A549 (cell line): ENCODE measurements at regions not wholly inside any gene's neighbourhood (a gene's known extent, or its start where the extent isn't known, plus 50 kb on each side); places are given as distances from the start of the nearest gene placed in this dataset.
A peak's percentile ranks its signal among the peaks of the same experiment; 100 is the strongest.

Source experiments
- ATAC-seq, 2 experiments: fragments of 200-7000 bp in 1 of 2; fragments of >200 bp in 1 of 2; cut with Nextera tagmentation in 1 of 2; cut with Tn5 transposase in 1 of 2; 3 replicates each; pipeline versions ENCODE4 v1.8.0 to v1.9.1; 2018 to 2020; ENCODE audit warnings: mild to moderate bottlenecking in 1 of 2, moderate library complexity in 1 of 2
- CTCF ChIA-PET: fragments of 300-600 bp; sonication (Branson Sonifier 250); formaldehyde crosslinking; extraction: SDS; loops from one replicate; lab custom pipeline; 2021; ENCODE audit warnings: antibody characterized with exemption, inconsistent platforms; lab: Yijun Ruan, JAX
- POLR2A ChIA-PET: fragments of 350-600 bp; formaldehyde crosslinking; extraction: SDS; loops from one replicate; lab custom pipeline; 2021; ENCODE audit warnings: antibody characterized with exemption, inconsistent platforms; lab: Yijun Ruan, JAX
- DNase-seq, 2 experiments: peaks; one replicate each; pipeline versions ENCODE4 v3.0.0 to v3.0.0-alpha.2; 2011 to 2016; ENCODE audit warnings: low read depth in 1 of 2, low spot score in 1 of 2
- FAIRE-seq: peaks from 2 replicates; lab custom pipeline; 2011; peaks lifted over from hg19 to GRCh38; lab: Jason Lieb, UNC
- H3K27ac ChIP-seq, 2 experiments: fragments of >200 bp; sonication (Bioruptor Twin); formaldehyde crosslinking; 3 replicates each; pipeline ENCODE4 v1.5.1; 2016 to 2017
- H3K4me1 ChIP-seq: fragments of >200 bp; sonication (Bioruptor Twin); formaldehyde crosslinking; 3 replicates; pipeline ENCODE4 v1.6.1; 2016
- H3K4me2 ChIP-seq: fragments of >200 bp; sonication (Bioruptor Twin); formaldehyde crosslinking; 3 replicates; pipeline ENCODE4 v1.6.1; 2016
- H3K4me3 ChIP-seq: fragments of >200 bp; sonication (Bioruptor Twin); formaldehyde crosslinking; 3 replicates; pipeline ENCODE4 v1.5.1; 2016
- H3K9me3 ChIP-seq: fragments of >200 bp; sonication (Bioruptor Twin); formaldehyde crosslinking; 3 replicates; pipeline ENCODE4 v1.6.1; 2016
- BCL3 ChIP-seq: fragments of >200 bp; sonication (Bioruptor Twin); formaldehyde crosslinking; IDR thresholded peaks from 3 replicates; pipeline ENCODE4 v1.6.1; 2016
- BHLHE40 ChIP-seq: IDR thresholded peaks from 2 replicates; pipeline ENCODE4 v1.6.1; 2012; ENCODE audit warnings: low read depth, low read length, inconsistent platforms
- CHD2 ChIP-seq: fragments of 150-350 bp; IDR thresholded peaks from 2 replicates; pipeline ENCODE4 v1.6.1; 2014; ENCODE audit warnings: low read length; ENCODE audit not compliant: partially characterized antibody
- EHF ChIP-seq: fragments of 250-450 bp; sonication (Bioruptor Pico); IDR thresholded peaks from 2 replicates; pipeline ENCODE4 v1.5.0; 2020; ENCODE audit warnings: mild to moderate bottlenecking
- EP300 ChIP-seq, 2 experiments: fragments of >200 bp; sonication (Bioruptor Twin); formaldehyde crosslinking; IDR thresholded peaks; 2 replicates in 1 of 2; 3 replicates in 1 of 2; pipeline ENCODE4 v1.6.1; 2016 to 2017
- HMGXB4 ChIP-seq: fragments of 250-450 bp; sonication (Bioruptor Pico); IDR thresholded peaks from 2 replicates; pipeline ENCODE4 v1.5.0; 2021; ENCODE audit warnings: mild to moderate bottlenecking, moderate library complexity, borderline replicate concordance
- HOXB5 ChIP-seq: fragments of 250-450 bp; sonication (Bioruptor Pico); IDR thresholded peaks from 2 replicates; pipeline ENCODE4 v1.5.0; 2020; ENCODE audit warnings: mild to moderate bottlenecking, moderate library complexity
- KDM1A ChIP-seq: fragments of 200-600 bp; sonication (generic); IDR thresholded peaks from 2 replicates; pipeline ENCODE4 v1.6.1; 2016; ENCODE audit warnings: low read depth, mild to moderate bottlenecking
- KDM5A ChIP-seq: fragments of 200-600 bp; sonication (generic); IDR thresholded peaks from 2 replicates; pipeline ENCODE4 v1.6.1; 2016; ENCODE audit warnings: antibody characterized with exemption, mild to moderate bottlenecking
- MAFK ChIP-seq: fragments of 450-650 bp; IDR thresholded peaks from 2 replicates; pipeline ENCODE4 v1.6.1; 2014; ENCODE audit not compliant: partially characterized antibody
- NPAS2 ChIP-seq: fragments of 250-450 bp; sonication (Bioruptor Pico); IDR thresholded peaks from 2 replicates; pipeline ENCODE4 v1.8.0; 2022; ENCODE audit warnings: mild to moderate bottlenecking, moderate library complexity, borderline replicate concordance
- PBX3 ChIP-seq: IDR thresholded peaks from 2 replicates; pipeline ENCODE4 v1.6.1; 2012
- RCOR1 ChIP-seq: fragments of 150-350 bp; IDR thresholded peaks from 2 replicates; pipeline ENCODE4 v1.6.1; 2014; ENCODE audit warnings: antibody characterized with exemption, low read length, low read depth
- RFX5 ChIP-seq: fragments of 450-650 bp; IDR thresholded peaks from 2 replicates; pipeline ENCODE4 v1.7.1; 2014; ENCODE audit warnings: antibody characterized with exemption, mild to moderate bottlenecking, moderate library complexity
- TFCP2L1 ChIP-seq: fragments of 250-450 bp; sonication (Bioruptor Pico); IDR thresholded peaks from 2 replicates; pipeline ENCODE4 v1.5.0; 2021; ENCODE audit warnings: mild to moderate bottlenecking
- USF2 ChIP-seq: fragments of 450-650 bp; IDR thresholded peaks from 2 replicates; pipeline ENCODE4 v1.6.1; 2014; ENCODE audit warnings: antibody characterized with exemption
- ZNF302 ChIP-seq: fragments of 250-450 bp; sonication (Bioruptor Pico); IDR thresholded peaks from 2 replicates; pipeline ENCODE4 v1.9.0; 2021; ENCODE audit warnings: inconsistent platforms, mild to moderate bottlenecking, moderate library complexity
- WGBS: methylation state at CpG from one replicate; pipeline ENCODE4 v1.1.6; 2017; ENCODE audit errors: missing lambda C conversion rate; 5-methylcytosine and 5-hydroxymethylcytosine counted together

- TF ChIP-seq MAFK (peak; percentile 4), RCOR1 (no peak), EHF (CRISPR knock-in tag) (no peak), NPAS2 (CRISPR knock-in tag) (no peak)
- no peak overlapping the region for H3K4me2 ChIP-seq
- no peak overlapping the region for H3K27ac ChIP-seq
- FAIRE-seq: no peak
- WGBS: 59% methylated on average over 5 of the region's 6 CpGs
- no peak for ATAC-seq
- ChIA-PET CTCF (no interaction called here), POLR2A (no interaction called here)
- no peak overlapping the region for H3K4me3 ChIP-seq
- no peaks in the 10 kb centered on the region; the same call in 2 of the 3 replicates for H3K9me3 ChIP-seq
- no peaks in the 10 kb centered on the region for H3K4me1 ChIP-seq
- DNase-seq: no peak
Measured at GRCh38 chr22:47594836-47595521, 832.5 kb downstream of the TBC1D22A start.

- DNase-seq: no peak
- H3K4me1 ChIP-seq: no peaks in the 10 kb centered on the region; the same call in 2 of the 3 replicates
- H3K4me3 ChIP-seq: no peak overlapping the region
- no peak for FAIRE-seq
- ATAC-seq: no peak
- no peak overlapping the region for H3K4me2 ChIP-seq
- ChIA-PET POLR2A (no interaction called here), CTCF (no interaction called here)
- 20% methylated on average over 2 of the region's 15 CpGs for WGBS
- TF ChIP-seq TFCP2L1 (CRISPR knock-in tag) (no peak), KDM1A (no peak), BCL3 (no peak), EP300 (IDR thresholded peaks at IDR 0.05) (no peak), HOXB5 (CRISPR knock-in tag) (no peak), HMGXB4 (CRISPR knock-in tag) (no peak), BHLHE40 (no peak)
- H3K27ac ChIP-seq: no peak overlapping the region
- H3K9me3 ChIP-seq: no peaks in the 10 kb centered on the region; the same call in 2 of the 3 replicates
Measured at GRCh38 chr22:47593911-47594311, 831.5 kb downstream of the TBC1D22A start.

GRCh38 chr22:47593291-47593690 lies 830.8 kb downstream of the TBC1D22A start:
- no peaks in the 10 kb centered on the region; the same call in 2 of the 3 replicates for H3K4me1 ChIP-seq
- DNase-seq (no peak), ATAC-seq (no peak), FAIRE-seq (no peak)
- no peak overlapping the region for H3K4me2 ChIP-seq
- ChIA-PET POLR2A (no interaction called here), CTCF (no interaction called here)
- H3K9me3 ChIP-seq: no peaks in the 10 kb centered on the region; the same call in 2 of the 3 replicates
- H3K4me3 ChIP-seq: no peak overlapping the region
- no peak overlapping the region for H3K27ac ChIP-seq
- WGBS: 67% methylated on average over 8 of the region's 13 CpGs
- TF ChIP-seq MAFK (no peak), RFX5 (no peak), USF2 (no peak), CHD2 (no peak), KDM5A (no peak), ZNF302 (CRISPR knock-in tag) (no peak), KDM1A (no peak), PBX3 (no peak)
